GM12801 (cell line): ENCODE measurements at regions not wholly inside any gene's neighbourhood (a gene's known extent, or its start where the extent isn't known, plus 50 kb on each side); places are given as distances from the start of the nearest gene placed in this dataset.

Experiments
- TF ChIP-seq, protein P1 (sequence below): IDR thresholded peaks from one replicate; pipeline ENCODE4 v1.5.1; 2011; ENCODE audit warnings: control low read depth; ENCODE audit not compliant: insufficient read length; ENCODE audit errors: extremely low read depth

DNA sequence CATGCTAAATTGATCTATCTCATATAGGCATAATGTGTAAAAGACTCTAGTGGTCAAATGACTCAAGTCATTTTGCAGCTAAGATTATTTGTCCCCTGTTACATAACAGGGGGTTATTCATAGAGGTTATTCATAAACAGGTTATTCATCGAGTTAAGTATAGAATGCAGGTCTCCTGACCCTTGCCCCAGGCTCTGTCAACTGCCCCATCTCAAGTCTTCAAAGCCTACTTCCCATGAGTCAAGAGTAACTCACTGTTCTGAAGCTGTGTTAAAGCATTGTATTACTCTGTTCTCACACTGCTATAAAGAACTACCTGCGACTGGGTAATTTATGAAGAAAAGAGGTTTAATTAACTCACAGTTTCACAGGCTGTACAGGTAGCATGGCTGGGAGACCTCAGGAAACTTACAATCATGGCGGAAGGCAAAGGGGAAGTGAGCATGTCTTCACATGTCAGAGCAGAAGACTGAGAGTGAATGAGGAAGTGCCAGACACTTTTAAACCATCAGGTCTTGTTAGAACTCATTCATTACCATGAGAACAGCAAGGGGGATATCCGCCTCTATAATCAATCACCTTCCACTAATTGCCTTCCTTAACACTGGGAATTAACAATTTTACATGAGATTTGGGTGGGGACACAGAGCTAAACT is 226.2 kb upstream of the BLID start:
- TF ChIP-seq, protein P1, sequence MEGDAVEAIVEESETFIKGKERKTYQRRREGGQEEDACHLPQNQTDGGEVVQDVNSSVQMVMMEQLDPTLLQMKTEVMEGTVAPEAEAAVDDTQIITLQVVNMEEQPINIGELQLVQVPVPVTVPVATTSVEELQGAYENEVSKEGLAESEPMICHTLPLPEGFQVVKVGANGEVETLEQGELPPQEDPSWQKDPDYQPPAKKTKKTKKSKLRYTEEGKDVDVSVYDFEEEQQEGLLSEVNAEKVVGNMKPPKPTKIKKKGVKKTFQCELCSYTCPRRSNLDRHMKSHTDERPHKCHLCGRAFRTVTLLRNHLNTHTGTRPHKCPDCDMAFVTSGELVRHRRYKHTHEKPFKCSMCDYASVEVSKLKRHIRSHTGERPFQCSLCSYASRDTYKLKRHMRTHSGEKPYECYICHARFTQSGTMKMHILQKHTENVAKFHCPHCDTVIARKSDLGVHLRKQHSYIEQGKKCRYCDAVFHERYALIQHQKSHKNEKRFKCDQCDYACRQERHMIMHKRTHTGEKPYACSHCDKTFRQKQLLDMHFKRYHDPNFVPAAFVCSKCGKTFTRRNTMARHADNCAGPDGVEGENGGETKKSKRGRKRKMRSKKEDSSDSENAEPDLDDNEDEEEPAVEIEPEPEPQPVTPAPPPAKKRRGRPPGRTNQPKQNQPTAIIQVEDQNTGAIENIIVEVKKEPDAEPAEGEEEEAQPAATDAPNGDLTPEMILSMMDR = no peak

DNA sequence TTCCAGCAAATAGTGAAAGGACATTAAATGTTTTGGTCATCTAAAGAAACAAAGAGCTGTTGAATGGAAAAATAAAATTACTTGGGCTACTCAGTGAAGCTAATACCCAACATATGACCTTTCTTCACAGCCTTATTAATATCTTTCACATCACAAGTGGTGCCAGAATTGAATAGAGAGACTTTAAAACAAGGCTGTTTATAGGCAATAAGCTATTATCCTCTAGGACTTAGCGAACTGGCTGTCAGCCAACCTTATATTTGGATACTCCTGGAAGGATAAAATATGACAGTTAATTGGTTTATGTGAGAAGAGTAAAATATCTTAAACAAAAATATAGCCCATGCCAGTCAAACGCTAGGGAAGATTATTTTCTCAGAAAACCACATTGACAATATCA is 225.5 kb upstream of the BLID start:
- TF ChIP-seq, protein P1 = no peak

DNA sequence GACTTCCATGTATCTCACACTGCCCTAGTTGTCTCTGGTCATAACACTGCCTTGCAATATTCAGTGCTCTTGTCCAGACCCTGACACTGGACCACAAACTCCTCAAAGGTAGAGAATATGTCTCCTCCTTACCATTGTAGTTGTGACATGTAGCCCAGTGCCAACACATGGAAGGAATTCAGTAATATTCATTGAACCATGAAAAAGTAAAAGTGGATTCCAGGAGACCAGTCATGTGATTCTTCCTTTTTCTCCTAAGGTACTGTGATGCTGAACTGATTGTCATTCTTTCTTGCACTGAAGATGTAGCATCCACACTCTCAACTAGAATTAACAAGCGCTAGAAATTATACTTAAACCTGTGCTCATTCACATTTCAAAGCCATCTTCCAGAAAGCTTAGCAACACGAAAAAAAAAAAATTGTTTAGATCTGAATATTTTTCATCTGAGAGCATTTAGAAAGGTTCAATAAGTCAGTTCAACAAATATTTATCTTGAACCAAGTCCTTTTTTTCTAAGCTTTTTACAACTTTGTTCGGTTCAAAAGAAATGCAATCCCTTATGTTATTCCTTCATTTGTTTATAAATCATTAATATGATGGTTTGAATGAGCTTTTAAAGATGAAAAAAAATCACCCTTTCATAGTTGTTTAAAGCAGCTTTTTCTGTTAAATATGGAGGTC is 224.7 kb upstream of the BLID start:
- TF ChIP-seq, protein P1 = no peak

DNA sequence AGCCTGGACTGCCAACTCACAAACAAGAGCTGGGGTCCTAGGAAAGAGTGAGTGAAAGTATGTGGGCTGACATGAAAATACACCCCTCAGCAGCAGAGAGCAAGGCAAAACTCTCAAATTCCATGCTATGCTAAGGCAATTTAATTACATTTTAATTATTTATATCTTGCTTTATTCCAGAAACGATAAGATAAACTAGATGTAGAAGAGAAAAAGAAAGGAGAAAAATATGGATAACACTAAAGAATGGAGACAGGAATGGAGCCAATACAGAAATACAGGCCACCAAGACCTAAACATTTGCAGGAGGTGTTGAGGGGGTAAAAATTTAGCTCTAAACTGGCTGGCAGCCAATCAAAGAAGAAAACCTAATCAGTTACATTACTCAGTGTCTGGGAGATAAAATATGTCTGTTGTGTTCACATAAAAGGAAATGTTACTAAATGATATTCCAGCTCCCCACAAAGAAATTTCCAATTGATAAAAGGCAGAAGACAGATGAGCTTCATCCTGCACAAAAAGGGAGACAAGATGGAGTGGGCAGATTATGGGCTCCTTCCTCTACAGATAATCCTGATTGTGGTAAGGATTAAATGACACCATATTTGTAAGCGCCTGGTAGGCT is 223.5 kb upstream of the BLID start:
- TF ChIP-seq, protein P1 = no peak

DNA sequence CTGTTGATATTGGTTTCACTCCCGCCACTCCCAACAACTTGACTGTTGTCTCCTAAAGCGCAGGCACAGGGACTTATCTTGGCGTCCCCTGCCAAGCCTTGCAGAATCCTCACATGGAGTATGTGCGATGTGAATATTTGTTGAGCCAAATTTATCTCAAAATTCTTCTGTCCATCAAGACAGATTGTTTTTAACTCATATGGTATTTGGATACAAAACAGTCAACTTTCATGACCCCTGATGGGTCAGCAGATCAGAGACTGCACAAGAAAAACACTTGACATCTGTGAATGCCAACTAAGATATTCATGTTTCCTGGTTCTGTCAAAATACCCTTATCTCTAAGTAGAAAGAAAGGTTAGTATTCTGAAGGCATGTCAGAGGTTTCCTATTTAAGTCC is 221.7 kb upstream of the BLID start:
- TF ChIP-seq, protein P1 = no peak

DNA sequence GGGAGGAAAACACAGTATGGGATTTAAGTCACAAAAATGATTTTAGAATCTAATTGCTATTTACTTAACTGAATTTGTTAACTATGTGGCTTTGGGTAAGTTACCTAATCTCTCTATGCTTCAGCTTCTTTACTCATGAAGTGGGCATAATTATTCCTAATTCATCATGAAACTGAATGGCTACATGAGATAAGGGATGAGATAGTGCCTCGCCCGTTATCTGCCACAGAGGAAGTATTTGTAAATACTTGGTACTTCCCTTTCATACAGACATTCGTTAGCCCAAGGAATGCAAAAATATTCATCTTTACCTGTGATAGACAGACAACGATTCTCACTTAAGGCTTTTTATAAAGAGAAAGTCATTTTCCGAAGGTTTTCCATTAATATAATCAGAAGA is 221.2 kb upstream of the BLID start:
- TF ChIP-seq, protein P1 = no peak

DNA sequence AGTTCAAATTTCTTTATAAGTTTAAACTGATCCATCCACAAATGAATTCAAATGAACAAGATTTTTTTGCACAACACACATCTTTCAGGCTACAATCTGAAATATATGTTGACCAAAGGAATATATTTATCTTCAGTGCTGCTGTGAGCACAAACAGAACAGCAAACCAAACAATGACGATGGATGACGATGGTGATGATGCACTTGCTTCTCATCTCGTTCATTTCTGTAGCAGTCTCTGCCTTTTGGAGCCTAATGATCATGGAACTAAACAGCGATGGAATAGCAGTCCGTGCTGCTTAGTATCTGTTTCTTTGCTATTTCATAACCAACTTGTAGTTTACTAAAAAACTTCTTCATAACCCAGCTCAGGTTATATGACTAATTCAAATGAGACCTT is 220.7 kb upstream of the BLID start:
- TF ChIP-seq, protein P1 = no peak
